GM06990 (cell line): ENCODE measurements at regions not wholly inside any gene's neighbourhood (a gene's known extent, or its start where the extent isn't known, plus 50 kb on each side); places are given as distances from the start of the nearest gene placed in this dataset.

Experiments
- DNase-seq: peaks from one replicate; pipeline ENCODE4 v3.0.0-alpha.2; 2011; ENCODE audit not compliant: insufficient read length; ENCODE audit errors: extremely low read depth
- H3K27me3 ChIP-seq: replicated peaks from 2 replicates; pipeline ENCODE4 v1.6.0; 2011; ENCODE audit warnings: low read length; ENCODE audit not compliant: control insufficient read depth, insufficient read depth
- H3K36me3 ChIP-seq: 2 replicates; pipeline ENCODE4 v1.5.1; 2011; ENCODE audit warnings: low read length; ENCODE audit not compliant: control insufficient read depth, insufficient read depth
- H3K4me3 ChIP-seq: replicated peaks from 2 replicates; pipeline ENCODE4 v1.5.1; 2011; ENCODE audit warnings: low read depth, mild to moderate bottlenecking, control low read depth, low read length
- CTCF ChIP-seq: IDR thresholded peaks from 2 replicates; pipeline ENCODE4 v1.5.1; 2011; ENCODE audit warnings: low read length, control low read depth, mild to moderate bottlenecking, inconsistent platforms; ENCODE audit not compliant: insufficient read depth, poor library complexity, severe bottlenecking

- TF ChIP-seq CTCF: no peak
- Histone ChIP-seq H3K27me3 (no peaks in the 10 kb centered on the region), H3K4me3 (no peak overlapping the region), H3K36me3 (no peaks in the 10 kb centered on the region)
- DNase-seq: no peak
Measured at GRCh38 chrX:16416588-16416987, 233.4 kb upstream of the S100G start.

GRCh38 chrX:16418650-16419049 lies 231.3 kb upstream of the S100G start:
- Histone ChIP-seq H3K4me3 (no peak overlapping the region), H3K36me3 (no peaks in the 10 kb centered on the region), H3K27me3 (no peaks in the 10 kb centered on the region)
- DNase-seq: no peak
- TF ChIP-seq CTCF: no peak

- no peak for DNase-seq
- H3K4me3 ChIP-seq: no peak overlapping the region
- no peaks in the 10 kb centered on the region; the same call in 1 of the 2 replicates for H3K27me3 ChIP-seq
- TF ChIP-seq CTCF: no peak
- H3K36me3 ChIP-seq: no peaks in the 10 kb centered on the region
Measured at GRCh38 chrX:16427668-16428067, 222.3 kb upstream of the S100G start.

- TF ChIP-seq CTCF: no peak
- no peaks in the 10 kb centered on the region for H3K36me3 ChIP-seq
- no peak overlapping the region for H3K4me3 ChIP-seq
- H3K27me3 ChIP-seq: no peaks in the 10 kb centered on the region; the same call in 1 of the 2 replicates
- no peak for DNase-seq
Measured at GRCh38 chrX:16429406-16429805, 220.6 kb upstream of the S100G start.

- Histone ChIP-seq H3K27me3 (no peaks in the 10 kb centered on the region; the same call in 1 of the 2 replicates), H3K36me3 (no peaks in the 10 kb centered on the region), H3K4me3 (no peak overlapping the region)
- no peak for DNase-seq
- no peak for TF ChIP-seq CTCF
Measured at GRCh38 chrX:16431266-16431665, 218.7 kb upstream of the S100G start.

GRCh38 chrX:16433021-16433420 lies 216.9 kb upstream of the S100G start:
- TF ChIP-seq CTCF: no peak
- H3K27me3 ChIP-seq: no peaks in the 10 kb centered on the region; the same call in 1 of the 2 replicates
- H3K36me3 ChIP-seq: no peaks in the 10 kb centered on the region
- H3K4me3 ChIP-seq: no peak overlapping the region
- DNase-seq: no peak
